GM19397 (cell line): ENCODE measurements at regions not wholly inside any gene's neighbourhood (a gene's known extent, or its start where the extent isn't known, plus 50 kb on each side); places are given as distances from the start of the nearest gene placed in this dataset.
"Not testable (repeated sequence)": the region's sequence is repeated elsewhere in the genome, so short reads cannot be mapped to it uniquely, and the experiment has no call there.

Experiments used
- ATAC-seq: cut with Tn5 transposase; IDR thresholded peaks from one replicate; pipeline ENCODE4 v1.9.1; 2021; ENCODE audit warnings: mild to moderate bottlenecking, moderate library complexity; ENCODE audit not compliant: unreplicated experiment

DNA sequence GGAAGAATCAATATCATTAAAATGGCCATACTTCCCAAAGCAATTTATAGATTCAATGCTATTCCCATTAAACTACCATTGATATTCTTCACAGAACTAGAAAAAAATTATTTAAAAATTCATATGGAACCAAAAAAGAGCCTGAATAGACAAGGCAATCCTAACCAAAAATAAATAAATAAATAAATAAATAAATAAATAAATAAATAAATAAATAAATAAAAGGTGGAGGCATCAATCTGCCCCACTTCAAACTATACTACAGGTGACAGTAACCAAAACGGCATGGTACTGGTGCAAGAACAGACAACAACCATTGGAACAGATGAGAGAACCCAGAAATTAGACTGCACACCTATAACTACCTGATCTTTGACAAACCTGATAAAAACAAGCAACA is 598.5 kb upstream of the GRM3 start:
- ATAC-seq, result not testable (repeated sequence)

DNA sequence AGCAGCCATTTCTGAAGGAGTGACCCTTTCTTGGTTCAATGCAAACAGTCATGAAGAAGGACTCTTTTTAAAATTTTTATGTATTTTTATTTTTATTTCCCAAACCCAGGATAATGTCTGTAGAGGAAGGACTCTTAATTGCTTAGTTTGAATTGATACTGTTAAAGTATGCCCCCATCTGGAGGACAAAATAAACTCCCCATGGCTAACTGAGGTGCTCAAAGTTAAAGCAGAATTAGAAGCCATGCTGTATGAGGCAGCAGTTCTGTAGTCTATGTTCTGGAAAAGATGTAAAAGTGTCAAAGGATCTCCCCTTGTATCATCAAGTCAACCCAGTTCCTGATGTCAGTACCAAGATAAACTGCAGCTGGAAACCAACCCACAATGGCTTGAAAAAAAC is 617.9 kb upstream of the GRM3 start:
- no peak for ATAC-seq

DNA sequence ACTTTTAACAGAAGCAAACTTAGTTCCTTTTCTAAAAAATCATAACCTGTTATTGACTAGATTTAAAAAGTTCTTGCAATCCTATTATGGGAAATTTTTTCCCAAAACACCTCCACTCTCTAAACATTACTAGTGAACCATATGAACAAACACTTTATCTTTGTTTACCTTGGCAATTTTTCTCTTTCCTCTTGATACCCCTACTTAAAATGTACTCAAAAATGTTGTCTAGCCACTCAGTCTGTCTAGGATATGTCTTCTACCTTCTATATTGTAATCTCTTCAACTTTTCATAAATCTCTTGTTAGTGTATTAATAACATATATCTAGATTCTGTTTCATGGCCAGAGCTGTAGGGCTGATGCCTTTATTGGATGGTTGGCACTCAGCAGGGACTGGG is 630.0 kb upstream of the GRM3 start:
- no peak for ATAC-seq

DNA sequence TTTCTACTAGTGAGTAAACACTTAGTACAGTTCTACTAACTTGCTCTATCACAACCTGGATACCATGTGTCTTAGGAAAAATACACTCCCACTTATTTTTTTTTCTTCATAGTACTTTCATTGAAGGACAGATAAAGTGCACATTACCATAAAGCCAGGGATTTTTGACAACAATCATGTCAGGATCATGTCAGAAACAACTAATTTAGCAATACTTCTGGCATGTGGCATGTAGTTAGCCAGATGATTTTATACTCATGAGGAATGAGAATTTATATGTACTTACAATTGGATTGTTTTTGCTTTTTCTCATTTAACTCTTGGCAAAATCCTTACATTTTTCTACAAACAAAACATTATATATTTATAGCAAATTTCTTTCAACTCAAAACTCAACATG is 630.7 kb upstream of the GRM3 start:
- ATAC-seq, result no peak

DNA sequence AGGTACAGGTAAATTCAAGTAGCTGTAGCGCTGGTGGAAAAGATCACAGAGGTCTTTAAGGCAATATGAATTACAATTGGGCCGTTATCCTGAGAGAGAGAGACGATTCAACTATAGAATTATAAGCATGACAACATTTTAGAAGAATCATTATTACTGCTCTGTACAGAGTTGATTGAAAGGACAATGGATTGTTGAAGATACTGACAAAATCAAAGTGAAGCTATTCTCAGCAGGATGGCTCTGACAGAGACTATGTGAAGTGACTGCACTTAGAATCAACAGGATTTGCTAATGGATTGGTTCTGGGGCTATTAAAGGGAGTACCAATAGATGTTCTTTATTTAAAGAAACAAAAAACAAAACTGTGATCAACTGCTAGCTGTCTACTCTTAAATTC is 634.8 kb upstream of the GRM3 start:
- no peak for ATAC-seq

DNA sequence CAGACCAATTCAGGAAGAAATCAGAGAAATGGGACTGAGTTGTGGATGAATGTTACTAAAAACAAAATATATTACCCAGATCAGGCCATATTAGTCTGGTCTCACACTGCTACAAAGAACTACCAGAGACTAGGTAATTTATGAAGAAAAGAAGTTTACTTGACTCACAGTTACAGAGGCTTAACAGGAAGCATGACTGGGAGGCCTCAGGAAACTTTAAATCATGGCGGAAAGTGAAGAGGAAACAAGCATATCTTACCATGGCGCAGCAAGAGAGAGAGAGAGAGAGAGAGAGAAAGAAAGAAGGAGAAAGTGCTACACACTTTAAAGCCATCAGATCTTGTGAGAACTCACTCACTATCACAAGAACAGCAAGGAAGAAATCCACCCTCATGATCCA is 636.8 kb upstream of the GRM3 start:
- no peak for ATAC-seq

DNA sequence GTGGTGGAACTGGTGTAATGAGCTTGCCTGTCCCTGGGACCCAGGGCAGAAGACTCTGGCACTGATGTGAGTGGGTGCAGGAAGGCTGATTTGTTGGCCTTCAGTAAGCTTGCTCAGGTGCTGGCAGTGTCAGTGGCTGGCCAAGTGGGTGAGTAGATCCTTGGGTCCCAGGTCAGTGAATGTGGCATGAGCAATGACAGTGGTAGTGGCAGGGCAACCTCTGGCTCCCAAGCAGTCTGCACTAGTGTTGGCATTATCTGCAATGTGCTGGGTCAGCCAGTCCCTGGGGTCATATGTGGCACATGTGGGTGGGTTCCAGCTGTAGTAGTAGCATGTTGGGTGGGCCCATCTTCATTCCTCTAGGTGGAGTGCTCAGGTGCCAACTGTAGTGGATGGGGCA is 640.9 kb upstream of the GRM3 start:
- ATAC-seq, result no peak

DNA sequence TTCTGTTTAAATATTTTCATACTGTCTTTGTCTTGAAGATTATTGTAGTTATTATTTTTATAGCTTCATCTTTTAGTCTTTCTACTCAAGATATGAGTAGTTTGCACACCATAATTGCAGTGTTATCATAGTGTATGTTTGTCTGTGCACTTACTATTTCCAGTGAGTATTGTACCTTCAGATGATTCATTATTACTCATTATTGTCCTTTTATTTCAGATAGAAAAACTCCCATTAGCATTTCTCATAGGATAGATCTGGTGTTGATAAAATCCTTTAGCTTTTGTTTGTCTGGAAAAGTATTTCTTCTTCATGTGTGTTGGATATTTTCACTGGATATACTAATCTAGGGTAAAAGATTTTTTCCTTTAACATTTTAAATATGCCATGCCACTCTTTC is 646.2 kb upstream of the GRM3 start:
- ATAC-seq, result no peak

DNA sequence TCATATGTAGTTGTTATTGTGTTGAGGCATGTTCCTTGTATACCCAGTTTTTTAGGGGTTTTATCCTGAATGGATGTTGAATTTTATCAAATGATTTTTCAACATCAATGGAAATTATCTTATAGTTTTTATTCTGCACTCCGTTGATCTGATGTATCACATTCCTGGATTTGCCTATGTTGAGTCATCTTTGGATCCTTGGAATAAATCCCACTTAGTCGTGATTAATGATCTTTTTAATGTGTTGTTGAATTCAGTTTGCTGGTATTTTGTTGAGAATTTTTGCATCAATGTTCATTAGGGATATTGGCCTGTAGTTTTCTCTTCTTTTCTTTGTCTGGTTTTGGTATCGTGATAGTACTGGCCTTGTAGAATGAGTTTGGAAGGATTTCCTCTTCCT is 648.6 kb upstream of the GRM3 start:
- ATAC-seq, result no peak

DNA sequence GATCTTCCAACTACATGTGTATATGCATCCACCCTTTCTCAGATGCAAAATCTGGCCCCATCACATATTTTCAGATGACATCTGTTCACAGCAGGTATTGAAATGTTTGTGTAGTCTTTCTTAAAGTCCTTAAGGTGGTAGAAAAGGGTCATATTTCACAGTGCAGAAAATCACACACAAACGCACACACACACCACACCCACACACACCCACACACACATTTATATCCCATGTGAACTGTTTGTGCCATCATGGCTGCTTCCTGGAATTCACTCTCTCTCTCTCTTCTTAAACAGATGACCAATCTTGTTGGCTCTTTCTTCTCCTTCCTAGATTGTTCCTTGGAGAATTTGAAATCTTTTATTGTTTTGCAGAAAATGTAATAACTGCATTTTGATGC is 663.0 kb upstream of the GRM3 start:
- no peak for ATAC-seq

DNA sequence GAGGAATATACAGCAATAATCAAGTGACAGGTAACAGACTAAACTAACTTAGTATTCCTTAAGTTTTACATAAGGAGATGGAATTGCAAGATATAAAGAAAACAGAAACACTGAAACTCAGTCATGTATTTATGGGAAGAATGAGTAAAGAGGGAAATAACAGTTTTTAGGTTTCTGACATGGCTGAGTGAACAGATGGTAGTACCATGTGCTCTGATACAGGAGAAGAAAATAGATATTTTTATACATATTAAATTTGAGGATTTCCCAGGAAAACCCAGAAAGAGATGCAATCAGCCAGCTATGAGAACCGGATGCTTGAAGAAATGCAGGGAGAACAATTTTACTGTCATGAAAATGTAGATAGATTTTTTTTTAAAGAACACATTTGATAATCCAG is 669.5 kb upstream of the GRM3 start:
- no peak for ATAC-seq

DNA sequence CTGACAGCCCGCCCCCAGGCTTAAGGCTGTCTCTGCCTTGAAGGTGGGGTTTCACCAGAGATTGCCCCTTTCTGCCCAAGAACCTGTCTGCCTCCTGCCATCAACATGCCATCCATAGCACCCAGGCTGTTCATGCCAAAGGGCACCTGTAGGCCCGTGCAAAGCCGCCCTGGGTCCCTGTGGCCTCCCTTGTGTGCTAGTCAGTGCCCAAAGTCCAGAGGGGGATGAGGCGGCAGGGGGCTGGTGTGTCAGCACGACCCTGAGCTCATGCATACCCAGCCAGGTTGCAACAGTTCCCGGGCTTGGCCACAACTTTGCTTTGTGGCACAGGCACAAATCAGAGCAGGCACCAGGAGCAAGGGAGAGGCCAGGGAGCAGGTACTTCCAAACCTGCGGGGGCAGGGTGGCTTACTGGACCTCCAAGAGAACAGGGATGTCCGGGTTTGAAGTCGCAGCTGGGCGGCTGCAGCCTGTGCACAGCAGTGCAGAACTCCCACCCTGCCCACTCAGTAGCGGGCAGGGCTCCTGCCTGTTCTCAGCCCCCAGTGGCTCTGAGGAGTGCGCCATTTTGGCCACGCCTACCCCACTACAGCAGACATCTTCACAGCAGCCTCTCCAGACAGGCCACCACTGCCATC is 671.1 kb upstream of the GRM3 start:
- no peak for ATAC-seq

DNA sequence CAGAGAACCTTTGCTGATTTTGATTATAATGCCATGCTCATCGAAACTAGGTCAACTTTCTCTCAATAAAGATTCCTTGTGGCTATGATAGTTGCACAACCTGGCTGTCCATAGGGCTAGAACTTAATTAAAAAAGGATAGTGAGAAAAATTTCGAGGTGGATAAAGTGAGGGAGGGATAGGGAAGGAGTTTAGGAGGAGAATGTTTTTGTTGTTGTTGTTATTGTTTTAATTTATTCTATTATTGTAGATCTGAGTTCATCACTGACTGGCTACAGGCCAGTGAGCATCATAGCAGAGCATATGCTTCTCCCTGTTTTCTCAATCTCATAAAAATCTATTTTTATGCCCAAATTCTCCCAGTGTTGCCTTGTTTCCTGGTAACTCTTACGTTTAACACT is 688.7 kb upstream of the GRM3 start:
- ATAC-seq, result no peak

DNA sequence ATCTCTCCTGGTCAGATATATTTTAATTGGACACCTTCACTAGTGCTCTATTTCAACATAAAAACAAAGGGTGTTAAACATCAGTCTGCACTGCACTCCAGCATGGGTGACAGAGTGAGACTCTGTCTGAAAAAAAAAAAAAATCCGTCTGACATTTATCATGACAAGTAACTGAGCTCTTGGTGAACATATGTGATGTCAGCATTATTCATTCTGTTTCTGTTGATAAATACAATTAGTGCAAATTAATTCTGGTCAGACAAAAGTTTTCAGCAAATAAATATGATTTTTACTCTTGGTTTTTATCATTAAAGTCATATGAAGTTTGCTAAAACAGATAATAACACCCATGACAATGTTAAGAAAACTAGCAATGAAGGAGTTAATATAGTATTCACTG is 692.8 kb upstream of the GRM3 start:
- ATAC-seq, result no peak

DNA sequence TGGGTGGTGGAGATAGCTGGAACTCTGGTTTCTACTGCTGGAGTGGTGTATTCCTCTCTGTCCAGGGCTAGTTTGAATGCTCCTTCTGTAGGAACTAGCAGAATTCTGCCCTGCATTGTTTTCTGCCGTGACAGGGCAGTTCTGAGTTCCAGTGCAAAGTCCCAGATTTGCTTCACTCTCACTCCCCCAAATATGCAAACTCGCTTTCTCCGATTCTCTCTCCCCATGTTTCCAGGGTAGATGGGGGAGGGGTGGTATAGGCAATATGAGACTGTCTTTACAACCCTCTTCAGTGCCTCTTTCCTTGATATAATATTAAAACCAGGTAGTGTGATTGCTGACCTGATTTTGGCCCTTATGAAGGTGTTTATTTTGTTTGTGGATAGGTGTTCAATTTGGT is 693.3 kb upstream of the GRM3 start:
- no peak for ATAC-seq

DNA sequence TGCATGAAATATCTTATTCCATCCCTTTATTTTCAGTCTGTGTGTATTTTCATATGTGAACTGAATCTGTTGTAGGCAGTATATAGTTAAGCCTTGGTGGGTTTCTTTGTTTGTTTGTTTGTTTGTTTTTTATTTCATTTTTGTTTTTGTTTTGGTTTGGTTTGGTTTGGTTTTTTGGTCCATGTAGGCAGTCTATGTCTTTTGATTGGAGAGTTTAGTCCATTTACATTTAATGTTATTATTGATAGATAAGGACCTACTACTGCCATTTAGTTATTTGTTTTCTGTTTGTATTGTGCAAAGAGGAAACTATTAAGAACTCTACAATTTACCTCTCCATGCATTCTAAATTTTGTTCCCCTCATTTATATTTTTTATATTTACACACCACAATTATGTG is 695.9 kb upstream of the GRM3 start:
- no peak for ATAC-seq

DNA sequence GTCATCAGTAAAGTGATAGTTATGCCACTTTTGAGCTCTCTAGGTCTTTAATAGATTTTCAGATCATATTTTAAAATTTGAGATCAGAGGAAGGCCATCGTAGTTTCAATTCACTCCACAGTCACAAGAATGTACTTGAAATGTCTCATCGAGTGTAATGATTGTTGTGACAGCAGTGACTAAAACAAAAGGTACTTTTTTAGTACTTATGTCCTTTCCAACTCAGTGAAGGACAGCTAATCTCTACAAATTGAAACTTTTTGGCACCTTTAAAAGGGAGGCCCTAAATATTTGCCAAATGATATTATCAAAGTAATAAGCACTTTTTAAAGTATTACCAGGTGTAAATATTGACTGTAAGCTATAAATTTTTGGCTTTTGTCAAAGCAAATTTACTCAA is 702.9 kb upstream of the GRM3 start:
- ATAC-seq, result no peak

DNA sequence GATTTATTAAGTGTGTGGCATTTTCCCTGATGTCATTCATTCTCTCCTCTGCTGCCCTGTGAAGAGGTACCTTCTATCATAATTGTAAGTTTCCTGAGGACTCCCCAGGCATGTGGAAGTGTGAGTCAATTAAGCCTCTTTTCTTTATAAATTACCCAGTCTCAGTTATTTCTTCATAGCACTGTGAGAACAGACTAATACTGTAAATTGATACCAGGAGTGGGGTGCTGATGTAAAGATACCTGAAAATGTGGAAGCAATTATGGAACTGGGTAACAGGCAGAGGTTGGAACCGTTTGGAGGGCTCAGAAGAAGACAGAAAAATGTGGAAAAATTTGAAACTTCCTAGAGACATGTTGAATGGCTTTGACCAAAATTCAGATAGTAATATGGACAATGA is 711.8 kb upstream of the GRM3 start:
- no peak for ATAC-seq

DNA sequence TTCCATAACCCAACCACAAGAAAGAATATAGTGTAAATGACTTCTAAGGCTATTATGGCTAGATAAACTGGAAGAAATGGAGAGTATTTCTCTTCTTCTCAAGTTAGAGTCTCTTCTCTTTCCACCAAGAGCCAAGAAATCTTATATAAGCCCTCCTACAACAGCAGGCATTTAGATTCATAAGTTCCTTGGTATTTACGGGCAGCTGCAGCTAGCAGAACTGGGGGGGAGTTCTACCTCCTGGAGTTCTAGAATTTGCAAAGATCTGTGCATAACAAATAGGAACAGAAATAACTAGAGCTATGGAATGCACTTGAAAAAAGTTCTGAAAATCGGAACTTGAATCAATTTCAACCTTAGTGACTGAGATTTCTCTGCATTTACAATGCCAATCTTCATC is 715.2 kb upstream of the GRM3 start:
- no peak for ATAC-seq

DNA sequence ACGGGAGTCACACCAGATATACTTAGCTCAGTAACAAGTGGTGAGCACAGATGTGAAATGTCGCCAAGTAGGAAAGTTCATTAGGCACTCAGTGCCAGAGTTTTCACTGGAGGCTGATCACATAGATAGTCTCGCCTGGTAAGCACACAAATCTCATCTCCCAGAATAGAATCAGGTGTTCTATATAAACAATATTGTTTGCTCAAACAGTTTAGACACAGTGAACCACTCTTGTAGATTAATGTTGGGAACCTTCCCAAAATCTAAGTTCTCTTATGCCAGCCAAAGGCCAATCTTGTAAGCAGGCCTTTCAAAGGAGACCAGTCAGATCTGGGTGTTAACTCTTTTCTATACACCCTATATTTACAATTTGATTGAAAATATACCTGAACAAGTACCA is 716.5 kb upstream of the GRM3 start:
- ATAC-seq, result no peak

DNA sequence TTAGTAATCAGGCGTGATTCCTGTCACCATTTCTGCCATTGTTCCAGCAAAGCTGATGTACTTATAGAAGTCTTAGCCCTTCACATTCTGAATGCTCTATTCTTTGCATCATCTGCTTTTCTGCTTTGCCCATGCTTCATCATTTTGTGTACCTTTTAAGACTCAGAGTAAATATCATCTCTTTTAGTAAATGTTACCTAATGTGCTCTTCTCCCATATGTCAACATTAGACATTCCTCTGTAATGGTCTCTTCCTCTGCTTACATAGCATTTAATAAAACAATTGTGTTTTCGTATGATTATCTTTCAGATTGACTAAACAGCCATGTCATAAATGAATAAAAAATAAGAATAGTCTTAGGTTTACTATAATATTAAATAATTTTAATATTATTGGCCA is 719.6 kb upstream of the GRM3 start:
- no peak for ATAC-seq

DNA sequence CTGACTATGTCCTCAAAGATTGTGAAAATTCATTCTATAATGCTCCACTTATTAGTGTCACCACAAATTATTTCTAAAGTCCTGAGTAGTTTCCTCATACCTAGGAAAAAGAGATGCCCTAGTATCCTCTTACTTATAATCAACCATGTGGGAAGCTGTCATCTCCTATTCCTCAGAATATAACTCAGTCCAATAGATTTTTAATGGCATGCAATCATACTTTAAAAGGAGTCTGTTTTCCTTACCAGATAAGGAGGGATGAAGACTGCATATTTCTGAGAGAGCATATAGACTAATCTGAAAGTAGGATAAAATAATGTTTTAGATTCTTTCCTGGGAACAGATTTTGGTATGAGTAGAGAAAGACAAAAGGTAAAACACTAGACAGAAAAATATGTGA is 727.7 kb upstream of the GRM3 start:
- no peak for ATAC-seq

DNA sequence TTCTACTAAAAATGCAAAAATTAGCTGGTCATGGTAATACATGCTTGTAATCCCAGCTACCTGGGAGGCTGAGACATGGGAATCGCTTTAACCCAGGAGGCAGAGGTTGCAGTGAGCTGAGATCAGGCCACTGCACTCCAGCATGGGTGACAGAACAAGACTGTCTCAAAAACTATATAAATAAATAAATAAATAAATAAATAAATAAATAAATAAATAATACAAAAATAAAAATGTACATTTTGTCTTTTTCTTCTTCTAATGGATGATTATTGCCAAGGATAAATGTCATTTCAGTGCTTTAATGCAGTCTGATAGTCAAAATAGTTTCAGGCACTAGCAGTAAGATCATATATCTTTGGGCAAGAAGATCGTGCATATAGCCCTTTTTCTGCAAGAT is 727.6 kb upstream of the SEMA3D start:
- ATAC-seq, result no peak

DNA sequence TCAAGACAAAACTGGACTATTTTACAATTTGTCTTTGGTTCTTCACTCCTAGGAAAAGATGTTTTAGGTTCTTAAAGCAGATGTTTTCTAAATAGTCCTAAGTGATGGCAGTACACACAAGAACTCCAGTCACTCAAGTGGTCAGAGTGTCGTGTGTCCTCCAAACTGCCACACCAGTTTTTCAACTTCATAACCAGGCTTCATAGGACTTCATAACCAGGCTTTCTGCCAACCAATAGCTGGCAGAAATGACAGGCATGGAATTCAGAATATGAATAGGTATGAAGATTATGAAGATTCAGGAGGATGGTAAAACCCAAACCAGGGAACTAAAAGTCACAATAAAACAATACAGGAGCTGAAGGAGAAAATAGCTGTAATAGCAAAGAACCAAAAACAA is 721.2 kb upstream of the SEMA3D start:
- ATAC-seq, result no peak
